Adrenal gland (tissue), 9 donors: ENCODE measurements at regions not wholly inside any gene's neighbourhood (a gene's known extent, or its start where the extent isn't known, plus 50 kb on each side); places are given as distances from the start of the nearest gene placed in this dataset.

Experiments
- DNase-seq, 7 donors: peaks; one replicate each; pipeline ENCODE4 v3.0.0-alpha.2; 2019 to 2020
- H3K27ac ChIP-seq, 5 donors: fragments of 200-600 bp; sonication (generic) in 4 of 5; 1 replicate in 3 of 5; 2 replicates in 2 of 5; pipeline versions ENCODE4 v1.5.1 to v1.8.0; 2016 to 2020; ENCODE audit warnings: mild to moderate bottlenecking in 1 of 5
- H3K27me3 ChIP-seq: fragments of 200-600 bp; 2 replicates; pipeline ENCODE4 v1.8.0; 2021
- H3K36me3 ChIP-seq, 2 donors: fragments of 200-600 bp; replicated peaks in 1 of 2; 1 replicate in 1 of 2; 2 replicates in 1 of 2; pipeline versions ENCODE4 v1.5.1 to v1.8.0; 2018 to 2022
- H3K4me1 ChIP-seq, 2 donors: fragments of 200-600 bp; replicated peaks in 1 of 2; 1 replicate in 1 of 2; 2 replicates in 1 of 2; pipeline versions ENCODE4 v1.5.1 to v1.8.0; 2018 to 2021
- H3K4me3 ChIP-seq, 4 donors: fragments of 200-600 bp; sonication (generic) in 3 of 4; one replicate each; pipeline ENCODE4 v1.5.1; 2016 to 2018
- H3K9me3 ChIP-seq, 3 donors: fragments of 200-600 bp; sonication (generic) in 1 of 3; replicated peaks in 1 of 3; 1 replicate in 2 of 3; 2 replicates in 1 of 3; pipeline versions ENCODE4 v1.5.1 to v1.8.0; 2016 to 2021
- CTCF ChIP-seq, 6 experiments: fragments of 450-650 bp in 4 of 6; fragments of 200-600 bp in 2 of 6; sonication (generic) in 1 of 6; IDR thresholded peaks; 1 replicate in 5 of 6; 2 replicates in 1 of 6; pipeline versions ENCODE4 v1.5.1 to v1.8.0; 2016 to 2021; ENCODE audit warnings: antibody characterized with exemption in 6 of 6, mild to moderate bottlenecking in 2 of 6, moderate library complexity in 1 of 6
- POLR2A ChIP-seq, 2 donors: fragments of 450-650 bp; IDR thresholded peaks; one replicate each; pipeline ENCODE4 v1.6.1; 2017; ENCODE audit warnings: antibody characterized with exemption in 2 of 2, mild to moderate bottlenecking in 2 of 2, moderate library complexity in 1 of 2
- WGBS, 4 donors: extraction: QIAGEN DNeasy Blood & Tissue Kit in 2 of 4; methylation state at CpG; one replicate each; pipeline versions ENCODE4 v1.1.5 to v1.1.7; 2013 to 2017; 5-methylcytosine and 5-hydroxymethylcytosine counted together
- intact Hi-C, 2 donors: fragments of 100-400 bp; cut with DNase I; formaldehyde crosslinking; loops; one replicate each; pipeline versions ENCODE4 v1.14.1 to v1.15.0; 2022 to 2023
- donor health status: healthy with polysubstance abuse.
- donor health status: Bipolar disorder and iron deficiency.
- donor health status: DM: yes; HTN: yes; CAD: no.
- donor health status: DM: no; HTN: no; CAD: no.
- donor health status: DM: no; HTN: no; CAD: no.

GRCh38 chr2:80858965-80859364 lies 554.4 kb upstream of the LRRTM1 start:
- 14 to 29% (median 17%) methylated on average over 1 of the region's 1 CpG for WGBS, 4 donors

GRCh38 chr2:80856227-80856626 lies 551.7 kb upstream of the LRRTM1 start:
- H3K9me3 ChIP-seq: no peaks in the 10 kb centered on the region
- TF ChIP-seq CTCF (IDR thresholded peaks at IDR 0.05): no peak
- no peak for TF ChIP-seq POLR2A (IDR thresholded peaks at IDR 0.05)
- H3K27me3 ChIP-seq: no peaks in the 10 kb centered on the region
- no peak overlapping the region for H3K4me3 ChIP-seq
- H3K36me3 ChIP-seq: no peaks in the 10 kb centered on the region
- DNase-seq: no peak
- no peaks in the 10 kb centered on the region for H3K4me1 ChIP-seq
- intact Hi-C loops: no loop called here
- no peak overlapping the region for H3K27ac ChIP-seq

More at GRCh38 chr2:80858965-80859364, 554.4 kb upstream of the LRRTM1 start:
- Histone ChIP-seq H3K27me3 (no peaks in the 10 kb centered on the region), H3K9me3 (no peaks in the 10 kb centered on the region), H3K4me3 (no peak overlapping the region), H3K4me1 (no peaks in the 10 kb centered on the region), H3K27ac (no peak overlapping the region), H3K36me3 (no peaks in the 10 kb centered on the region)
- intact Hi-C loops: no loop called here
- TF ChIP-seq POLR2A (IDR thresholded peaks at IDR 0.05) (no peak), CTCF (IDR thresholded peaks at IDR 0.05) (no peak)
- no peak for DNase-seq

- Histone ChIP-seq H3K4me1 (no peaks in the 10 kb centered on the region), H3K9me3 (no peaks in the 10 kb centered on the region), H3K27ac (no peak overlapping the region), H3K27me3 (no peaks in the 10 kb centered on the region), H3K4me3 (no peak overlapping the region), H3K36me3 (no peaks in the 10 kb centered on the region)
- no peak for DNase-seq
- WGBS, 4 donors: 22 to 51% (median 43%) methylated on average over 1 of the region's 1 CpG
- intact Hi-C loops: no loop called here
- TF ChIP-seq POLR2A (IDR thresholded peaks at IDR 0.05) (no peak), CTCF (IDR thresholded peaks at IDR 0.05) (no peak)
Observed at GRCh38 chr2:80854831-80855230, 550.3 kb upstream of the LRRTM1 start.

- intact Hi-C loops: no loop called here
- TF ChIP-seq CTCF (IDR thresholded peaks at IDR 0.05) (no peak), POLR2A (IDR thresholded peaks at IDR 0.05) (no peak)
- H3K27ac ChIP-seq: no peak overlapping the region
- H3K27me3 ChIP-seq: no peaks in the 10 kb centered on the region
- WGBS, 4 donors: 46 to 51% (median 49%) methylated on average over 2 of the region's 2 CpGs
- no peaks in the 10 kb centered on the region for H3K4me1 ChIP-seq
- no peaks in the 10 kb centered on the region for H3K9me3 ChIP-seq
- H3K4me3 ChIP-seq: no peak overlapping the region
- DNase-seq: no peak
- H3K36me3 ChIP-seq: no peaks in the 10 kb centered on the region
Observed at GRCh38 chr2:80852808-80853139, 548.2 kb upstream of the LRRTM1 start.
